ENCODE measurements at regions not wholly inside any gene's neighbourhood (a gene's known extent, or its start where the extent isn't known, plus 50 kb on each side); places are given as distances from the start of the nearest gene placed in this dataset.

DNA sequence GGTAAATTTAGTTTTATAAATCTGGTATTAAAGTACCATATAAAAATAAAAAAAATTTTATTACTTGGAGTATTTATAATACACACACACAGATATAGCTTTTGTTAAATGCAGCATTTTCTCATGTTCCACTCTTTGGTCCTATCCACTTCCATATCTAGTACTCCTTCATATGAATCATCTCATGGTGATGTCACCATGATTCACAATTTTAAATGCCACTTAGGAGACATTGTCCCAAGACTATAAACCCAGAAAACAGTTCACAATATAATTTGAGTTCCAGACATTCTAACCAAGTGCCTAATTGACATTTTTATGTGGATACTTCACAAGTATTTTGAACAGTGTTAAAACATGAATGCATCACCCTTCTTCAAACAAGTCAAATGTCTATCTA is 1398.3 kb downstream of the DSC3 start (continued):
- TF ChIP-seq SIRT6 (IDR thresholded peaks at IDR 0.05; ENCODE audit: low read length) (no peak), MAFK (IDR thresholded peaks at IDR 0.05; ENCODE audit: low read depth, low read length) (no peak), EGR1 (IDR thresholded peaks at IDR 0.05; ENCODE audit: borderline replicate concordance, low read depth, low read length) (no peak), ZNF274 (IDR thresholded peaks at IDR 0.05; ENCODE audit: borderline replicate concordance, extremely low read depth, low read length) (no peak), FOSL1 (IDR thresholded peaks at IDR 0.05; ENCODE audit: insufficient read depth, low read depth, low read length) (no peak), PHF8 (conservative IDR thresholded peaks at IDR 0.05; ENCODE audit: low read depth, low read length) (no peak)
